Mammary epithelial cell (primary cell): ENCODE measurements at regions not wholly inside any gene's neighbourhood (a gene's known extent, or its start where the extent isn't known, plus 50 kb on each side); places are given as distances from the start of the nearest gene placed in this dataset.

ENCODE experiments used
- EZH2 ChIP-seq: IDR thresholded peaks from 2 replicates; pipeline ENCODE4 v1.6.1; 2012; ENCODE audit warnings: low read length, inconsistent platforms, borderline replicate concordance
- TF ChIP-seq, protein P1 (sequence below), 2 donors: IDR thresholded peaks in 1 of 2; conservative IDR thresholded peaks in 1 of 2; 2 replicates each; pipeline ENCODE4 v1.5.1; 2011 to 2012; ENCODE audit warnings: inconsistent platforms in 2 of 2, low read length in 2 of 2, mild to moderate bottlenecking in 2 of 2, control low read depth in 1 of 2, low read depth in 1 of 2; ENCODE audit not compliant: insufficient read depth in 1 of 2; ENCODE audit errors: extremely low read depth in 1 of 2

DNA sequence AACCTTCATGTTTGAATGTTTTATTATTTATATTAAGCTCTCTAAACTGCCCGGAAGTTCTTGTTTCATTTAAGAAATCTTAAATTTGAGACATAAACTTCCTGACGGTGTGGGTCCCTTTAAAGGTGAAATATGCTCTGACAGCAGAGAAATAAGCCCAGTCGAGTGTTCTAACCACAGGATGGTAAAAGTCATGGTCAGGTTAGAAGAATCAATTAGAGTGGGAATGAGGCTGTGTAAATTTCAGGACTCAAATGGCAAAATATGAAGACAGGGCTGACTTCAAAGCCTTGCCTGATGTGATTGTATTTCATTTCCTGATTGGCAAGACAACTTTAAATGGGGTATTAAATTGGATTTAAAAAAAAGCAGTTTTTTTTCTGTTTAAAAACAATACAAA is 432.9 kb upstream of the BRINP1 start:
- TF ChIP-seq, protein P1, sequence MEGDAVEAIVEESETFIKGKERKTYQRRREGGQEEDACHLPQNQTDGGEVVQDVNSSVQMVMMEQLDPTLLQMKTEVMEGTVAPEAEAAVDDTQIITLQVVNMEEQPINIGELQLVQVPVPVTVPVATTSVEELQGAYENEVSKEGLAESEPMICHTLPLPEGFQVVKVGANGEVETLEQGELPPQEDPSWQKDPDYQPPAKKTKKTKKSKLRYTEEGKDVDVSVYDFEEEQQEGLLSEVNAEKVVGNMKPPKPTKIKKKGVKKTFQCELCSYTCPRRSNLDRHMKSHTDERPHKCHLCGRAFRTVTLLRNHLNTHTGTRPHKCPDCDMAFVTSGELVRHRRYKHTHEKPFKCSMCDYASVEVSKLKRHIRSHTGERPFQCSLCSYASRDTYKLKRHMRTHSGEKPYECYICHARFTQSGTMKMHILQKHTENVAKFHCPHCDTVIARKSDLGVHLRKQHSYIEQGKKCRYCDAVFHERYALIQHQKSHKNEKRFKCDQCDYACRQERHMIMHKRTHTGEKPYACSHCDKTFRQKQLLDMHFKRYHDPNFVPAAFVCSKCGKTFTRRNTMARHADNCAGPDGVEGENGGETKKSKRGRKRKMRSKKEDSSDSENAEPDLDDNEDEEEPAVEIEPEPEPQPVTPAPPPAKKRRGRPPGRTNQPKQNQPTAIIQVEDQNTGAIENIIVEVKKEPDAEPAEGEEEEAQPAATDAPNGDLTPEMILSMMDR (conservative IDR thresholded peaks at IDR 0.05 in 1 of 2, IDR thresholded peaks at IDR 0.05 in 1 of 2; ENCODE audit: extremely low read depth in 1 of 2, insufficient read depth in 1 of 2, low read depth in 1 of 2, low read length in 2 of 2), result no peak
- TF ChIP-seq EZH2, result no peak
